GM19025 (cell line): ENCODE measurements at regions not wholly inside any gene's neighbourhood (a gene's known extent, or its start where the extent isn't known, plus 50 kb on each side); places are given as distances from the start of the nearest gene placed in this dataset.
"Not testable (repeated sequence)": the region's sequence is repeated elsewhere in the genome, so short reads cannot be mapped to it uniquely, and the experiment has no call there.

Experiments
- ATAC-seq: cut with Tn5 transposase; IDR thresholded peaks from one replicate; pipeline ENCODE4 v1.9.1; 2021; ENCODE audit warnings: mild to moderate bottlenecking, low read depth, moderate library complexity; ENCODE audit not compliant: unreplicated experiment

DNA sequence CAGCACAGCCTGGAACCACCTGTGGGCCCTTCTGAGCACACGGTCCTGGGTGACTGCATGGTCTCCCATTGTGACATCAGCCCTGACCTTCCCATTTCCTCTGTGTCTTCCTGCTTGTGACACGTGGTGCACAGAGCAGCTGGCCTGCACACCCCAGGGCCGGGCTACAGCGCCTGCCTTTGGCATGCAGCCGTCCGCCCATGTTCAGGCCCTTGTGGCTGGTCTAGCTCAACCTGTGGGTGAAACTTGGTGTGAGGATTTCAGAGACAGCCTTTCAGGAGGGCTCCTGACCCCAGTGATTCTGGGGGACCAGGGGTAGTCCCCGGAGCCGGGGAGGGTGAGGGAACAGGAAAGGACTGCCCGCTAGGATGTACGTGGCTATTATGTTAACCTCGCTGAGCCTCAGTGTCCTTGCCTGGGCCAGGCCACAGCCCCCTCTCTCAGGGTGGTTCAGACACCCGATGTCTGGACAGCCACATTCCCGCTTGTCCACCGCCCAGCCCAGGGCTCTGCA lies 284.8 kb upstream of the HS6ST1 start:
- no peak for ATAC-seq

- no peak for ATAC-seq
Observed at GRCh38 chr2:128604045-128604444, 285.4 kb upstream of the HS6ST1 start.

DNA sequence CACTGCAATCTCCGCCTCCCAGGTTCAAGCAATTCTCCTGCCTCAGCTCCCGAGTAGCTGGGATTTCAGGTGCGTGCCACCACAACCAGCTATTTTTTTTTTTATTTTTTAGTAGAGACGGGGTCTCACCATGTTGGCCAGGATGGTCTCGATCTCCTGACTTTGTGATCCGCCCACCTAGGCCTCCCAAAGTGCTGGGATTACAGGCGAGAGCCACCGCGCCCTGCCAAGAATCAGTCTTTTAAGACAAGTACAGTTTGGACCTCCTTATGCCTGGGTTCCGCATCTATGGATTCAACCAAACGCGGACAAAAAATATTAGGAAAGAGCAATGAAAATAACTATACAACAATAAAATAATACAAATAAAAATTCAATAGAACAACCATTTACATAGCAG lies 285.9 kb upstream of the HS6ST1 start:
- not testable (repeated sequence) for ATAC-seq

DNA sequence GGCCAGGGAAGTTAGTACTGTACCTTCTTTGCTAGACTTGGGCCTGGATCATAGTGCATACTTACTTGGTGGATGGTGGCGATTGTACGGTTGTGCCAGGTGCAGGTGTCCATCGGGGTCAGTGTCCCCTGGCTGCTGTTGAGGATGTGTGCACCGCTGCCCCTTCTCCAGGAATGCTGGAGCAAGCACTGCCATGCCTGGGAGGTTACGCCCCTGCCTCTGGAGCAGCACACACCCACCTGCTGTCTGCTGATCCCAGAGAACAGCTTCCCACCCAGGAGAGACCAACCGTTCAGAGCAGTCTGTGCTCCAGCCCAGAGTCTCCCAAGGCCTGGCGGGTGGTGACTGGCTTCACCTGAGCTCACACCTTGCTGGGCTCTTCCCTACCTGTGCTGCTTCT lies 286.8 kb upstream of the HS6ST1 start:
- no peak for ATAC-seq

DNA sequence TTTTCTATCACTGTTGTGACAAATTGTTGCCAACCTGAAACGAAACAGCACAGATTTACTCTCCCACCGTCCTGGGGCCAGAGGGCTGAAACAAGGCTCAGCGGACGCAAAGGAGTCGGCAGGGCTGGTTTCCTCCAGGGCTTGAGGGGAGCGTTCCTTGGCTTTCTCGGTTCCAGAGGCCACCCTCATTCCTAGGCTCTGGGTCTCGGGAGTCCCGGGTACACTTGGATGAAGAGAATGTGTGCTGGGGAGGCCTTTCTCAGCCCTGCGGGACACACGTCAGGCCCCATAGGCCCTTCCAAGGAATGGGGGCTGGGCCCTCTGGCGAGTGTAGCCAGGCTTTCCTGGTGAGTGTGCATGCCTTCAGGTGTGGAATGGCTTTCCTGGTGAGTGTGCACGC lies 287.3 kb upstream of the HS6ST1 start:
- no peak for ATAC-seq

GRCh38 chr2:128606837-128607236 lies 288.2 kb upstream of the HS6ST1 start:
- ATAC-seq = no peak

- ATAC-seq = no peak
Observed at GRCh38 chr2:128607440-128607839, 288.8 kb upstream of the HS6ST1 start.

DNA sequence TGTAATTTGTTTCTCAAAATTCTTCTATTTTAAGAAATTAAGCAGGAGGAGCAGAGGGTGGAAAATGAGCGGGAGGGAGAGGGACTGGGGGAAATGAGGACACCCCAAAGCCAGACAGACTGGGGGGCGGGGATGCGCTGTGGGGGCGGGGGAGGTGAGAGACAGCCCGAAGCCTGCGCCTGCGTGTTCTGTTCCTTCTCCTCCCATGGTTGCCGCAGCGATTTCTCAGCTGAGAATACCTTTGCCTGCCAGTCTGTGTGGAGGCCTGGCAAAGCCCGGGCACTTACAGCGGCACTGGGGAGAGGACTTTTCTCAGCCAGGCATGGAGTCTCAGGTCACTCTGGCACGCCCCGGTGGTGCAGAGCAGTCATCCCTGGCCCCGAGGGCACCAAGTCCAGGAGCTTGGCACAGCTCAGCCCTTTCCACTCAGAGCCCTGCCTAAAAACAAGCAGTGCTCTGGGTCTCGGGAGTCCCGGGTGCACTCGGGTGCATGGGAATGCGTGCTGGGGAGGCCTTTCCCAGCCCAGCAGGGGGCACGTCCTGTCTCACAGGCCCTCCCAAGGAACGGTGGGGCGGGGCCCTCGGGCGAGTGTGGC lies 289.3 kb upstream of the HS6ST1 start:
- no peak for ATAC-seq

DNA sequence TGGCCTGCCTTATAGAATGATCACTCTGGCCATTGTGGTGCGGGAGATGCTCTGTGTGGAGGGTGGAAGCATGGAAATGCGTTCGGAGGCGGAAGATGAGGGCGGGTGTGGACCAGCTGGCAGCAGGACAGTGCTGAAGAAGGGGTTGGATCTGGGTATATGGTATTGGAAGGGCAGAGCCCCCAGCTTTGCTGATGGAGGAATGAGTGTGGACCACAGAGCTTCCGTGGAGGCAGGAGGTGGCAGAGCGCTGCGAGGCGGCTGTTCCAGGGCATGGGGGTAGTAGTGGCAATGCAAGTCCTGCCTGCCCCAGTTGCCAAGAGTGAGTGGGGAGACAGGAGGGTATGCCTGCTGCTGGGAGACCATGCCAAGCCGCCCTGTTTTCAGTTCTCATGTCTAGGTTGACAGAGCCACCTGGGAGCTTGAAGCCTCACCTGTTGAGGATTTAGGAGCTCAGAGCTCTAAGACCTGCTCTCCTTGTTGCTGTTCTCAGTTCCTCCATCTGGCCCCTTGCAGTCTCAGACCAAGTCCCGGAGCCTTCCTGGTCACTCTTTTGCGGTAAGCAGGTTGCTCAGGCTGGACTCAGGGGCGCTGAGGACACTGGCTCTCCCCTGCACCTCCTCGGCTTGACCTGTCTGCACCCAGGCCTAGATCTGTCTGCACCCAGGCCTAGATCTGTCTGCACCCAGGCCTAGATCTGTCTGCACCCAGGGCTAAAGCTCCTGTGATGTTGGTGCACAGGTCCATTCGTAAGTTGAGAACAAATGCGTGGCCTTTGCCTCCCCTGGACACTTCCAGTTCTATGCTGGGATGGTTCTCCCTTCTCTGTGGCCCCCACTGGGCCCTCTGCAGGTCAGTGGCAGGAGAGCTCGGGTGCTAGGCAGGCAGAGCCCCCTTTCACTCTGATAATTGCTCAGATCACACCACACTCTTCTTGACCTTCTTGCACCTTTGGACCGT lies 290.5 kb upstream of the HS6ST1 start:
- no peak for ATAC-seq

DNA sequence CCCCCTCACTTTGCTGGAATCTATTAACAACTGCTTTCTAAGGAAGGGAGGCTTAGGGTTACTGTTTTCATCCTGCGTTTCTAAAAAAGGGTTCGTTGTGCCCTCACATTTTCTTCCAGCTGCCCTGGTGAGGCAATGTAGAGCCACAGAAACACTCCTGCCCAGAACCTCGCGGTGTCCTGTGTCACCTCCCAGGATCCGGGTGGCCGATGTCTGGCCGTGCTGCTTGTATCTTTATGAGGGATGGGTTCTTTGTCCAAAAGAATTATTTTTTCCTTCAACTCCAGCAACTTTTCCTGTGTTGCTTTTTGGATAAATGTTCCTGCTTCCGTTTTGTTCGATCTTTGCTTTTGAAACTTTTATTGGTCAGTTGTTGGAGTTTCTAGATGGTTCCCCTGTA lies 291.8 kb upstream of the HS6ST1 start:
- ATAC-seq = no peak

- no peak for ATAC-seq
Observed at GRCh38 chr2:128611421-128612320, 293.0 kb upstream of the HS6ST1 start.

GRCh38 chr2:128612628-128613027 lies 294.0 kb upstream of the HS6ST1 start:
- ATAC-seq = no peak

DNA sequence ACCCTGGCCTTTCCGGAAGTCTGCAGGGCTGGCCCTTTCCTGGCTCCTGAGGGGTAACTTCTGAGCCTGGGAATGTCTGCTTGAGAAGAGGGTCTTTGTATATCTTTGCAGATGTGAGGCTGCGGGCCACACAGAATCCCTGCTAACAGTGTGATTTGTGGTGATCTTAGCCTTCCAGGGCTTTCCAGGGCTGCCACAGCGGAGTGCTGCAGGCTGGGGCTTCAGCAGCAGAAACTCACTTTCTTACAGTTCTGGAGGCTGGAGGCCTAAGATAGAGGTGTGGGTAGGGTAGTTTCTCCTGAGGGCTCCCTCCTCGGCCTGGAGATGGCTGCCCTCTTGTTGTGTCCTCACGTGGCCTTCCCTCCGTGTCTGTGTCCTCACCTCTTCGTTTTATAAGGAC lies 294.7 kb upstream of the HS6ST1 start:
- no peak for ATAC-seq

GRCh38 chr2:128613876-128614275 lies 295.2 kb upstream of the HS6ST1 start:
- ATAC-seq = no peak

- not testable (repeated sequence) for ATAC-seq
Observed at GRCh38 chr2:128614907-128615306, 296.2 kb upstream of the HS6ST1 start.

DNA sequence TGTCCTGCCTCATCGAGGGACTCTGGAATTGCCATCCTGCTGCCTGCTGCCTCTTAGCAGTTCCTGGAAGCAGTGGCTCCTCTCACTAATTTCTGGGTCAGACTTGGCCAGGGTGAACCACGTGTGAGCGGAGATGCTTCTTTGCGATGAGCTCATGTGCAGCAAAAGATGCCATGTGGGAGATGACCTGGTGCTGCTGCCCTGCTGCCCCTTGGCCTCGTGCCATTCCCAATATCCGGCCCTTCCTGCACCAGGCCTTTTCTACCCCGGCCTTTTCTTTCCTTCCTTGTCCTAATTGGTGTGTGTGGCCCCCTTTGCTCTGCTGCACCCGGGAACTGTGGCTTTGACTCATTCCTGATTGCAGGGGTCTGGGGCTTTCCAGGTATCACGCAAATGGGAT lies 296.9 kb upstream of the HS6ST1 start:
- no peak for ATAC-seq

- ATAC-seq = no peak
Observed at GRCh38 chr2:128617029-128617590, 298.4 kb upstream of the HS6ST1 start.

- no peak for ATAC-seq
Observed at GRCh38 chr2:128617661-128618060, 299.0 kb upstream of the HS6ST1 start.

- ATAC-seq = no peak
Observed at GRCh38 chr2:128618642-128619041, 300.0 kb upstream of the HS6ST1 start.
